GM18517 (cell line): ENCODE measurements at regions not wholly inside any gene's neighbourhood (a gene's known extent, or its start where the extent isn't known, plus 50 kb on each side); places are given as distances from the start of the nearest gene placed in this dataset.

Source experiments
- ATAC-seq: cut with Tn5 transposase; IDR thresholded peaks from one replicate; pipeline ENCODE4 v1.9.1; 2021; ENCODE audit warnings: mild to moderate bottlenecking, moderate library complexity; ENCODE audit not compliant: unreplicated experiment

GRCh38 chr16:72242757-72243156 is 70.8 kb upstream of the PMFBP1 start:
- ATAC-seq = no peak

GRCh38 chr16:72241930-72242329 is 70.0 kb upstream of the PMFBP1 start:
- no peak for ATAC-seq

DNA sequence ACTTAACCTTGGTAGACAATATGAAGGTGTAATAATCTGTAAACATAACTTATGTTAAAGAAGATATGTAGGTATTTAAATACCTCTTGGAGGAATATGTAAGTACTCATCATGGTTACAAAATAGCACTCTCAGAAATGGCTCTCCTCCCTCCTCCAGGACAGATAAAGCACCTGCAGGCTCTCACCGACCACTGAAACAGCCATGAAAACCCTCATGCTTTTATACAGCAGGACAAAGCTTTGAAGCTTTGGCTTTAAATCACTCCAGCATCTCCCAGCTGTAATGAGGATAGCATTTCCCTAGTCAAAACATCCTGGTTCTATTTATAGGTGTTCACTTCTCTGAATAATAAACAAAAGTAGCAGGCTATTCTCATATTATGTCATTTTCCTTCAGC is 69.1 kb upstream of the PMFBP1 start:
- ATAC-seq = no peak

GRCh38 chr16:72240466-72240865 is 68.5 kb upstream of the PMFBP1 start:
- ATAC-seq = no peak

GRCh38 chr16:72236866-72237265 is 64.9 kb upstream of the PMFBP1 start:
- no peak for ATAC-seq

DNA sequence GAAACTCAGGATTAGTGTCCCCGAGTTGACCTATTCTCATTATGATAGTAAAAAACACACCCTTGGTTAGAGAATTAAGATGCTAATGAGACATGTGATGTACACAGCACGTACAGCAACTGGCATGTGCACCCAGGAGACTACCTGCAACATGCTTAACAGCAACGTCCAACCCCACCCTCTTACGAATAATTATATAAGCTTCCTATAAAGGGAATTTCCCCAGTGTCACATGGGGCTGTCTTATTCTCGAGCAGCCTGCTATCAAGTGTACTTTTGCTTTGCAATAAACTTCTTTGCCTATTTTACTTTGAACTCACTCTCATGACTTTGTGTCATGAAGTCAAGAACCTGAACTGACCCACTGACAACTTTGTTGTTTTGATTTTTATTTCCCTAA is 62.4 kb upstream of the PMFBP1 start:
- no peak for ATAC-seq

GRCh38 chr16:72228014-72228413 is 56.1 kb upstream of the PMFBP1 start:
- no peak for ATAC-seq

- ATAC-seq = no peak
These were observed 54.2 kb upstream of the PMFBP1 start for GRCh38 chr16:72226136-72226535.

DNA sequence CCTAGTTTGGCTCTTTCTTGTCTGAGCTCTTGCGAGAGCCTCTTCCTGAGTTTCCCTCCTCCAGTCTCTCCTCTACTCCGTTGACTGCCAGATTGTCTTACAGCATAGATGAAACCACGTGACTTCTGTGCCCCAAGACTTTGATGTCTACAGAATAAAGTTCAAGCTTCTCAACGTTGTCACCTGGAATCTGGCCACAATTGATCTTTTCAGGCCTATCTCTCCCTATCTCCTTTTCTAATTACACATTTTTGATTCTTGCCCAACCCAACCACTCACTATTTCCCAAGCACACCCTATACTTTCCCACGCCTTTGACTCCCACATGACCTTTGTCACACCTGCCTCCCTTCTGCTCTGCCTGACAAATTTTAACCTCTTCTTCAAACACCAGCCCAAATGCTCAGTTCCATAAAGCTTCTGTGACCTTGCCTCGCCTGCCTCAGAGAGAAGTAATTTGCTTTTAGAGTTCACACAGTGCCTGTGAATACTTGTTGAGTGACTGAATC is 52.4 kb upstream of the PMFBP1 start:
- ATAC-seq = no peak

DNA sequence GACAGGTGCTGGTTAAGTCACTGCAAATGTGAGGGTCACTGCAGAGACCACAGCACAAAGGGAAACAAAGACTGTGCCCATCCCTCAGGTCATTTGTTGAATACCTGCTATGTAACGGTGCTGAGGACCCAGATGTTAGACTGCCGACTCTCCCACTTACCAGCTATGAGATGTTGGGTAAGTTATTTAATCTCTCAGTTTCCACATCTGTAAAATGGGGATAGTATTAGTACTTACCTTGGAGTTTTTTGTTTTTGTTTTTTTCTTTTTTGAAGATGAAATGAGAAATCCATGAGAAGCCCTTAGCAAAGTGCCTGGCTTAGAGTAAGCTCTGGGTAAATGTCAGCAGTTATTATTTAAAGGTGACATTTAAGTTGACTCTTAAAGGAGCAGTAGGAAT is 50.5 kb upstream of the PMFBP1 start:
- no peak for ATAC-seq
